Stimulated activated naive CD8-positive, alpha-beta T cell treated with anti-CD3 and anti-CD28 coated beads, Interleukin-15, amount 100 ng/mL, for 72 hours (primary cell): ENCODE measurements at regions not wholly inside any gene's neighbourhood (a gene's known extent, or its start where the extent isn't known, plus 50 kb on each side); places are given as distances from the start of the nearest gene placed in this dataset.
"Not testable (repeated sequence)": the region's sequence is repeated elsewhere in the genome, so short reads cannot be mapped to it uniquely, and the experiment has no call there.

Experiments used
- ATAC-seq: fragments of 150-1000 bp; cut with Tn5 transposase; 2 replicates; pipeline ENCODE4 v1.10.0; 2021; ENCODE audit warnings: mild to moderate bottlenecking, moderate library complexity
- DNase-seq, 2 donors: peaks; one replicate each; pipeline ENCODE4 v3.0.0; 2021 to 2022
- H3K27ac Mint-ChIP-seq, 2 donors: one replicate each; pipeline ENCODE4 v1.8.0; 2022; ENCODE audit warnings: mild to moderate bottlenecking in 2 of 2, mixed read lengths in 2 of 2, moderate library complexity in 2 of 2
- H3K27me3 Mint-ChIP-seq: one replicate; pipeline ENCODE4 v1.8.0; 2022; ENCODE audit warnings: mixed read lengths
- H3K4me1 Mint-ChIP-seq: one replicate; pipeline ENCODE4 v1.8.0; 2022; ENCODE audit warnings: mild to moderate bottlenecking, mixed read lengths
- H3K4me3 Mint-ChIP-seq, 2 donors: one replicate each; pipeline ENCODE4 v1.8.0; 2022; ENCODE audit warnings: mild to moderate bottlenecking in 2 of 2, mixed read lengths in 2 of 2, moderate library complexity in 1 of 2
- H3K9me3 Mint-ChIP-seq, 2 donors: one replicate each; pipeline ENCODE4 v1.8.0; 2022; ENCODE audit warnings: mixed read lengths in 2 of 2

DNA sequence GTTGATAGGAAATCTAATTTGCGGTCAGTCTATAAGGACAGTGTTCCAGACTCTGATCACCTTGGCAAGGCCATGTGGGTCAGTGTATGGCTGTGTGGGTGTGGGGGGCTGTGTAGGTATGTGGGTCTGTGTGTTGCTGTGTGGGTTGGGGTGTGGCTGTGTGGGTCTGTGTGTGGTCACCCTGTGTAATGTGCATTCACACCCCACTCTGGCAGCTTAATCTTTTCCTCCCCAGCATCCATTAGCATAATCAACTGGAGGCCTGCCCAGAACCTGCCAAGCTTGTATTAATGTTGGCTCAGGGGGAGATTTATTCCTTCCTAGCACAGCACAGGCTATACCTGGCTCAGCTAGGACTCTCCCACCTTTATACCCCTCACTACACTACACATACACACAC is 203.2 kb downstream of the TUBA3C start:
- ATAC-seq (no peak), DNase-seq (no peak)
- no peaks in the 10 kb centered on the region for H3K4me1 Mint-ChIP-seq
- H3K27me3 Mint-ChIP-seq = peaks cover 8% of the 10 kb centered on the region
- H3K27ac Mint-ChIP-seq = no peak overlapping the region
- H3K4me3 Mint-ChIP-seq = no peak overlapping the region
- H3K9me3 Mint-ChIP-seq = peaks cover 7 to 10% of the 10 kb centered on the region in 2 donors

DNA sequence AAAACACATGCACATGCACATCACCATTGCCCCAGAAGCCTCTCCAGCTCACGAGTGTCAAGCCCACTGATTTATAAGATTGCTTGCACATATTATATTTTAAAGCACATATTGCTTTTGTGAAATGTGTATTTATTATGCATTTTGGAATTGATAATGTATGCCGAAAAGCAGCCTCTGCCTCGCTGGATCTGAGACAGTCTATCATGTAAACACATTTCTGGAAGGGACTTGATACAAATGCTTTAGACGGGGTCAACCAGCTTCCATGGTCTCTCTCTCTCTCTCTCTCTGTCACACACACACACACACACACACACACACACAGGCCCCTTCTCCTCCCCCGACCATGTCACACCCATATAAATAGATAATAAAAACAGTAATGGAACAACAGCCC is 203.8 kb downstream of the TUBA3C start:
- H3K4me1 Mint-ChIP-seq = no peaks in the 10 kb centered on the region
- H3K4me3 Mint-ChIP-seq = no peak overlapping the region
- ATAC-seq (no peak), DNase-seq (no peak)
- peaks cover 8% of the 10 kb centered on the region for H3K27me3 Mint-ChIP-seq
- peak overlapping the region in 1 of 2 donors; percentile 77 for H3K27ac Mint-ChIP-seq
- peaks cover 2 to 4% of the 10 kb centered on the region in 2 donors for H3K9me3 Mint-ChIP-seq

DNA sequence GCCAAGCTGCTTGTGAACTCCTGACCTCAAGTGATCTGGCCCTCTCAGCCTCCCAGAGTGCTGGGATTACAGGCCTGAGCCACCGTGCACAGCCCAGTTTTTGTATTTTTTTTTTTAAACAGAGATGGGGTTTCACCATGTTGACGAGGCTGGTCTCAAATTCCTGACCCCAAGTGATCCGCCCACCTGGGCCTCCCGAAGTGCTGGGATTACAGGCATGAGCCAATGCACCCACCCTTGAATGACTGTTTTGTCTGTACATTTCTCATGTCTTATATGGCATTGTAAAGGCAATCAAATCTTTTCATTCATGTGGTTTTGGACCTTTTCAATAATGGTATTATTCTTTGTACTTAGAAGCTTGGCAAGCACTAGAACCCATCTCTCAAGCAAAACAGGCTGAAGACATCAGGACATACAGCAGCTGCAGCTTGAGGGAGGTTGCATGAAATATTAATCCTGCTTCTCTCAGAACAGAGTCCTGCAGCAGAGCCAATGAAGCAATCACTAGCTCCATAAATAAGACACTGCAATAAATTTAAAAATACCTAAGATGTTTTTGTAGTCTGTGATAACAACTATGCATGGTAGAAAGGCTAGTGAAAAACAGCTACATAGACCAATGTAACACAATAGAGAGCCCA is 209.9 kb downstream of the TUBA3C start:
- ATAC-seq = no peak

DNA sequence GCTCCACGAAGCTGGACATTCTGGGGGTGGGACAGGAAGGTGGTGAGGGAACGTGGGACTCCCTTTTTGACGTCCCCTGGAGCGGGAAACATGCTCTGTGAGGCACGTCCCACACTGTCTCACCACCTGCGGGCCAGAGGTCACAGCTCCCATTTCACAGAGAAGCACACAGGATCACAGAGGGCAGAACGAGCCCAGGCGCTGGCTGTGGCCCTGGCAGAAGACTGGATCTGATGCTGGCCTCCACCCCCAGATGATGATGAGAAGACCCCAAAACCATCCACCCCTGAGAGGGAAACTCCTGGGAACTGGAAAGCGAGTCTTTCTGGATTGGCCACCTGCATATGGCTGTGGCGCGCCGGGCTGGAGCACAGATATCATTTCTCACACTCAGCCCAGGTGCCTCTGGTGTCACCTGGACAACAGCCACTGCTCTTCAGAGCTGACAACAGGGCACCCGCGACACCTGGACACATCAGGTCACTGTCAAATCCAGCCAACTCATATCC is 216.2 kb downstream of the TUBA3C start:
- Mint-ChIP-seq H3K27ac (no peak overlapping the region), H3K27me3 (no peaks in the 10 kb centered on the region), H3K9me3 (no peaks in the 10 kb centered on the region), H3K4me1 (no peaks in the 10 kb centered on the region), H3K4me3 (no peak overlapping the region)
- DNase-seq (no peak), ATAC-seq (no peak)

More for the DNA sequence above, 209.9 kb downstream of the TUBA3C start:
- H3K4me3 Mint-ChIP-seq = no peak overlapping the region
- H3K9me3 Mint-ChIP-seq = no peaks in the 10 kb centered on the region
- H3K27ac Mint-ChIP-seq = no peak overlapping the region
- H3K27me3 Mint-ChIP-seq = no peaks in the 10 kb centered on the region
- no peaks in the 10 kb centered on the region for H3K4me1 Mint-ChIP-seq
- DNase-seq = no peak

DNA sequence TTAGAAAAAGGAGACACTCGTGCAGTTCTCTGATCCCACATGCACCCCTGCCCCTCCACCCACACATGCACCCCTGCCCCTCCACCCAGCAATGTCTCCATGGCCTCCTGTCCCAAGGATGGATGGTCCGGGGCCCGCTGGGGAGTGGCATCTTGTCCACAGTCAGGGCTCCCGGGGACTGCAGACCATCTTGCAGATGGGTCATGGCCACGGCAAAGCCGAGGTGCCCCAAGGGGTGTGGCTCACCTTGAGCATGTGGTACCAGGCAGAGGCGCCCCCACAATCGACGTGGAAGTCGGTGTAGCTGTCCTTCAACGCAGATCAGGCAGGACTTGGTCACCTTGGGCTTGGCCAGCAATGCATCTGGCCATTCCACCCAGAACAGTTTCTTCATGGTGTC is 216.7 kb downstream of the TUBA3C start:
- DNase-seq = no peak
- H3K9me3 Mint-ChIP-seq = no peaks in the 10 kb centered on the region
- no peak overlapping the region for H3K4me3 Mint-ChIP-seq
- peak; percentile 39 for ATAC-seq
- no peaks in the 10 kb centered on the region for H3K27me3 Mint-ChIP-seq
- H3K4me1 Mint-ChIP-seq = no peaks in the 10 kb centered on the region
- H3K27ac Mint-ChIP-seq = no peak overlapping the region

DNA sequence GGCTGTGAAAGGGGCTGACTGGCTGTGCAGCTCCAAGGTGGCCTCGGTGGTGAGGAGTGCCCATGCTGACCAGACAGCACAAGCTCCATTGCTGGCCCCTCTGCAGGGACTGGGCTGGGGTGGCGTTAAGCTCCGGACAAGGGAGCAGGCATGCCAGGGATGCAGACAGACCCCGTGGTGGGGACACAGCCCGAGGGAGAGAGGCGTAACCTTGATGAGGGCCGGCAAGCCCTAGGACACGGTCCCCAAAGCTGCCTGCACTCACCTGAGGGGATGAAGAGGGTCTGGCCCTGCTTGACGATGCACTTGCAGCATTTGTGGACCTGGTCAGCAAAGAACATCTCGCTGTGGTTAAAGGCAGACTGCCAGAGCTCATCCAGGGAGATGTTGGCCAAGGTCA is 217.9 kb downstream of the TUBA3C start:
- not testable (repeated sequence) for ATAC-seq, H3K27me3 Mint-ChIP-seq, H3K4me3 Mint-ChIP-seq, H3K9me3 Mint-ChIP-seq, DNase-seq, H3K4me1 Mint-ChIP-seq, H3K27ac Mint-ChIP-seq

DNA sequence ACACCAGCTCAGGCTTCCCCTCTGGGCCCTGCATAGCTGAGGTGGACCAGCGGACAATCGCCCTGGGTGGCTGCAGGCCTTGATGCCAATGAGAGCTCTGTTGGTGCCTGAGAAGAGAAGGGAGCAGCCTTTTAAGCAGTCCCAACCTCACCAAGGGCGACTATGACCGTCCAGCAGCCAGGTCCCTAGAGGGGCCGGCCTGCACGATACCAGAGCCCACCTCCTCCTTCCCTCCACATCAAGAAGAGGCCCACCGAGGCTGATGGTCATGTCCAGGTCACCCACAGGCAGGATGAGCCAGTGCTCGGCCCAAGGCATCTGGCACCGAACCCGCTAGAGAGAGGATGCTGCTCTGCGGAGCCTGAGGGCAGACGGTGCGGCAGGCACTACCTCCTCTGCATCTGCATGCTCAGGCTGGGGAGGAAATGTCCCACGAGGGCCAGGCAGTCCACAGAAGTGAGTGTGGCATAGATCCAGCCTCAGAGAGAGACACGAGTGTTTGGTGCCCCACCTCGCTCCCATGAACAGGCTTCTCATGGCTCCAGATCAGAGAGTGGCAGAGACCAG is 219.4 kb downstream of the TUBA3C start:
- Mint-ChIP-seq H3K4me1 (no peaks in the 10 kb centered on the region), H3K27ac (no peak overlapping the region), H3K9me3 (peaks cover 4 to 14% of the 10 kb centered on the region in 2 donors), H3K4me3 (no peak overlapping the region), H3K27me3 (no peaks in the 10 kb centered on the region)
- ATAC-seq = no peak
- no peak for DNase-seq

DNA sequence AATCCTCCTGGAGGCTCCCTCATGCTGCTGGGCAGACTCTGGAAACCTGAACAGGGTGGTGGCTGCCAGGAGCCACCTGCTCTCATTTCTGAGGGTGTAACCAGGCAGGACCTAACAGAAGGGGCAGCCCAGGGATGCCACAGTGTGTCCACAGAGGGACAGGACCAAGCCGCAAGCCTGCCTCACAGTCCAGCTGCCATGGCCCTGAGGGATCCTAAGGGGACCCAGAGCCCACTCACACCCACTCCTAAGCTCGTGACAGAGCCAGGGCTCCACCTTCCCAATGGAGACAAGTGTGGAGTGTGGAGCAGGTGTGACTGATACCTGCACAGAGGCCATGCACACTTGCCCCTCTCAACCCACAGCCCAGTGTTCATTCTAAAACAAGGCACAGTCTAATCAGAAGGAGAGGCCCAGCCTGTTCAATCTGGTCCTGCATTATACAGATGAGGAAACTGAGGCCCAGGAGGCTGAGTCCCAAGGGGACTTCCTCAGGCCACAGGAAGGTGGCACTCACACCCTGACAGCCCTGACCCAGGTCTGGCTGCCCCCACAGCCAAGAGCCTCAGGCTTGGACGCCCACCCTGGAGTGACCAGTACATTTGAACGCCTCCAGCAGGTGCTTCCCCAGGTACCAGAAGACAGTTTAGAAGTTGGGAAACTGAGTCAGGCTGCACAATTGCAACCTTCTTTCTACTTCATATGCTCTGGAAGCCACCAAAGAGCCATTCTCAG is 220.1 kb downstream of the TUBA3C start:
- ATAC-seq = no peak
- Mint-ChIP-seq H3K4me1 (no peaks in the 10 kb centered on the region), H3K4me3 (no peak overlapping the region), H3K27me3 (no peaks in the 10 kb centered on the region), H3K27ac (no peak overlapping the region), H3K9me3 (peaks cover 11 to 21% of the 10 kb centered on the region in 2 donors)
- no peak for DNase-seq

DNA sequence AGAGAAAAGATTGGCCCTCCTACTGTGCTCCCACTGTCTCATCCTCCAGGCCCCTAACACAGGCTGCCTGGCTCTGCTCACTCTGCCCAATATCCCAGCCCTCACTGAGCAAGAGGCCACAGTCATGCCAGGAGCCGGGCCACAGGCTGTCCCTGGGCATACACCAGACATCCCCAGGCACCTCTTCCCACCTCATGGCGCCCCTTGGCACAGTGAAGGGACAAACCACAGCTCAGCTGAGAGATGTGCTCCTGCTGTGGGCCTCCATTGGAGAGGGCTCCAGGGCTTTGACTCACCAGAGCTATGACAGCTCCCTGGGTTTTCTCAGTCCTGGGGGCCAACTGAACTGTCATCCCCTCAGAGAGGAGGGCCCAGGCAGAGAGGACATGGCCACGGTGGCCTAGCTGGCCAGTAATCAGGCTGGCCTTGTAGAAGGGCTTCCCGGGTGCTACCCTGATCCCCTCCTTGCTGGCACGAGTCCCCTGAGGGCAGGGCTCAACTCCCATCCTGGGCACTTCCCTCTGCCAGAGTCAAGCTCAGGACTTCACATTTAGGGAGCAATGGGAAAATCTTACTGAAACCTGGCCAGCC is 220.9 kb downstream of the TUBA3C start:
- ATAC-seq (no peak), DNase-seq (no peak)
- H3K4me3 Mint-ChIP-seq = no peak overlapping the region
- H3K4me1 Mint-ChIP-seq = no peaks in the 10 kb centered on the region
- H3K27ac Mint-ChIP-seq = no peak overlapping the region
- peaks cover 19 to 30% of the 10 kb centered on the region in 2 donors for H3K9me3 Mint-ChIP-seq
- no peaks in the 10 kb centered on the region for H3K27me3 Mint-ChIP-seq

DNA sequence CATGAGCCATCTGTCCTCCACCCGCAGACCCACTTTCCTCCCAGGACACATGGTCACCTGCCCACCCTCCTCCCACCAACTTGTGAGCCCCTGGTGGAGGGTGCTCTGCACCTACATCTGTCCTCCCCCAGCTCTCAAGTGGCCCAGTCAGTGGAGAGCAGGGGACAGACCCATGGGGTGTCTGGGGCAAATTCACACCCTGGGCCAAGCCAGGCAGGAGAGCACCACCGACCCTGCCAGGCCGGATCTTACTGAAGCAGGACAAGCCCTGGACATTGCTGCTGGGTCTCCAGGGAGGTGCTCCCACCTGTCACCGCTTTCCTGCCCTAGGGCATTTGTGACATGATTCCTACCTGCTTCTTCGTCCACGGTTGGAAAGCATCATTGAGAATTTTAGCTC is 221.6 kb downstream of the TUBA3C start:
- H3K27ac Mint-ChIP-seq = no peak overlapping the region
- no peaks in the 10 kb centered on the region for H3K4me1 Mint-ChIP-seq
- no peak for ATAC-seq
- H3K27me3 Mint-ChIP-seq = no peaks in the 10 kb centered on the region
- DNase-seq = no peak
- peaks cover 23 to 35% of the 10 kb centered on the region in 2 donors for H3K9me3 Mint-ChIP-seq
- no peak overlapping the region for H3K4me3 Mint-ChIP-seq

DNA sequence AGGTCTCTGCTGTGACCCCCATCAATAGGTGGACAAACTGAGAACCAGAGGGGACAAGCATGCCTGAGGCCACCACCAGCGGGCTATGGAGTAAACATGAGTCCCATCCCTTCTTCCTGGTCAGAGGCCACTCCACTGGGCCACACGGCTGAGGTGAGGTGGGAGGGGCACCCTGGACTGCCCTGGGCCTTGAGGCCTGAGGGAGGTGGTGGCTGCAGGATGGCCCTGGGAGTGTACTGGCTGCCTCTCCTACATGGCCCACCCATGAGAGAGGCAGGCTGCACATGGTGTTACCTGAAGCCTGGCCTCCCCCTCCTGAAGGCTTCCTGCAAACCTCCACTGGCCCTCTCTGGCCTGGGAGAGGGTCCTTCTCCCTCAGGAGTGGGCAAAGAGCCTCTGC is 222.4 kb downstream of the TUBA3C start:
- peaks cover 23 to 35% of the 10 kb centered on the region in 2 donors for H3K9me3 Mint-ChIP-seq
- no peaks in the 10 kb centered on the region for H3K4me1 Mint-ChIP-seq
- H3K27me3 Mint-ChIP-seq = no peaks in the 10 kb centered on the region
- DNase-seq = no peak
- no peak overlapping the region for H3K27ac Mint-ChIP-seq
- no peak overlapping the region for H3K4me3 Mint-ChIP-seq
- no peak for ATAC-seq

DNA sequence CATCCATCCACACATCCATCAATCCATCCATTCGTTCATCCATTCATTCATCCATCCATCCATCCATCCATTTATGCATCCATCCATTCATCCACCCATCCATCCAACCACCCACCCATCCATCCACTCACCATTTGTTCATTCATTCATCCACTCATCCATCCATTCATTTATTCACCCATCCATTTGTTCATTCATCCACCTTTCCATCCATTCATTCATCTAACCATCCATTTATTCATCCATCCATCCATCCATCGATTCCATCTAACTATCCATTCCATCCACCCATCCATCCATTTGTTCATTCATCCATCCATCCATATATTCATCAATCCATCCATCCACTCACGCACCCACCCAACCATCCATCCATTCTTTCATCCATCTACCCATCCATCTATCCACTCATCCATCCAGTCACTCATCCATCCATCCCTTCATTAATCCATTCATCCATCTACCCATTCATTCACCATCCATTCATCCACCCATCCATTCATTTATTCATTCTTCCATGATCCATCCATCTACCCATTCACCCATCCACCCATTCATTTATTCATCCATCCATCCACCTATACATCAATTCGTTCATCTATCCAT is 225.0 kb downstream of the TUBA3C start:
- DNase-seq (no peak), ATAC-seq (no peak)
- H3K9me3 Mint-ChIP-seq = peaks cover 23 to 35% of the 10 kb centered on the region in 2 donors
- no peak overlapping the region for H3K4me3 Mint-ChIP-seq
- H3K27me3 Mint-ChIP-seq = no peaks in the 10 kb centered on the region
- H3K4me1 Mint-ChIP-seq = no peaks in the 10 kb centered on the region
- no peak overlapping the region for H3K27ac Mint-ChIP-seq

DNA sequence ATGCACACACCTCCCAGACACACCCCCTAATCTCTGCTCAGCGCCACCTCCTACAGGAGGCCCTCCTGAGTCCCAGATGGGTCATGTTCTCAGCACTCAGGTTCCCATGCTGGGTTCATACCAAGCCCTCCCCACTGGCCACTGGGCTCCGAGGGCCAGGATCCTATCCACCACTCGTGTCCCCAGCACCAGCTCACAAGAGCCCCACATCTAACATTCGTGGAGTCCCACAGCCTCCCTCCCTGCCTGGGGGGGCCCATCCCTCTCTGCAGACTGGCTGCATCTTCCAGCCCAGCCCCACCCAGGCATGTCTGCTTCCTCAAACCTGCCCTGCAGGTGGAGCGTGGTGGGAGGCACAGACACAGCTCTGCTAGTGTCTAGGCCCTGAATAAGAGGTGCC is 227.4 kb downstream of the TUBA3C start:
- ATAC-seq (peak; percentile 7), DNase-seq (no peak)
- H3K4me3 Mint-ChIP-seq = no peak overlapping the region
- peaks cover 23 to 35% of the 10 kb centered on the region in 2 donors for H3K9me3 Mint-ChIP-seq
- H3K27ac Mint-ChIP-seq = no peak overlapping the region
- no peaks in the 10 kb centered on the region for H3K27me3 Mint-ChIP-seq
- no peaks in the 10 kb centered on the region for H3K4me1 Mint-ChIP-seq

DNA sequence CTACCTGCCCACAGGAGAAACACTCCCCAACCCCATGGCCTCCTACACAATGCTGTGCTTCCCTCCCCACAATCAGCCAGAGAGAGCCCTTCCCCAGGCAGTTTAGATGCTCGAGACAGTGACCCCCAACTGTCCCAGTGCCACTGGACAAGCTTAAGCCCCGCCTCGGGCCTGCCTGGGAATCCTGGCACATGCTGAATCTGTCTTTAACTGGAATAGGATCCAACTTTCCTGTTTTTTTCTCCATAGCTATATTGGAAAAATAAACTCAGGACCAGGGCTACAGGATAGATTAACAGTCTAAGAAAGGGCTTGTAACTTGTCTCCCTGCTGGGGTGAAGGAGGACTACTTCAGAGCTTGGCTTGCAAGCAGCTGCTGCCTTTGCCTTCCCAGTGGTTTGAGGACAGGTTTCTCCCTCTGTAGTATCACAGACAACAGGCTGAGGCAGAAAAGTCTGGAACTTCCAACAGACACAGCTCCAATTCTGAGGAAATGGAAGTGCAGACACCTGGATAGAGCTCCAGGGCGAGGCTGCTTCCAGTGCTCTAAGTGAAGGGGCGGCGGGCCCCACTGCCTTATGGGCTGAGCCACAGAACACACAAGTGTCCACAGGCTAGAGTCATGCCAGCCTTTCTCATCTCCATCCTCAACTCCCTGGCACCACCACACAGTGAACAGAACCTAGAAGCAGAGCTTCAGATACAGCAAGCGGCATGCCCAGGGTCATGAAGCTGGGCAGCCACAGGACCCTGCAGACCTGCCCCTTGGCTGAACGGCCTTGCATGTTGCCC is 228.3 kb downstream of the TUBA3C start:
- H3K4me1 Mint-ChIP-seq = no peaks in the 10 kb centered on the region
- H3K4me3 Mint-ChIP-seq = no peak overlapping the region
- no peak overlapping the region for H3K27ac Mint-ChIP-seq
- no peaks in the 10 kb centered on the region for H3K27me3 Mint-ChIP-seq
- DNase-seq (no peak), ATAC-seq (peak; percentile 21)
- H3K9me3 Mint-ChIP-seq = peaks cover 23 to 31% of the 10 kb centered on the region in 2 donors
